HG02885 (cell line): ENCODE measurements at regions not wholly inside any gene's neighbourhood (a gene's known extent, or its start where the extent isn't known, plus 50 kb on each side); places are given as distances from the start of the nearest gene placed in this dataset.
"Not testable (repeated sequence)": the region's sequence is repeated elsewhere in the genome, so short reads cannot be mapped to it uniquely, and the experiment has no call there.

Source experiments
- ATAC-seq: cut with Tn5 transposase; IDR thresholded peaks from one replicate; pipeline ENCODE4 v1.9.1; 2021; ENCODE audit warnings: mild to moderate bottlenecking; ENCODE audit not compliant: unreplicated experiment, poor library complexity

DNA sequence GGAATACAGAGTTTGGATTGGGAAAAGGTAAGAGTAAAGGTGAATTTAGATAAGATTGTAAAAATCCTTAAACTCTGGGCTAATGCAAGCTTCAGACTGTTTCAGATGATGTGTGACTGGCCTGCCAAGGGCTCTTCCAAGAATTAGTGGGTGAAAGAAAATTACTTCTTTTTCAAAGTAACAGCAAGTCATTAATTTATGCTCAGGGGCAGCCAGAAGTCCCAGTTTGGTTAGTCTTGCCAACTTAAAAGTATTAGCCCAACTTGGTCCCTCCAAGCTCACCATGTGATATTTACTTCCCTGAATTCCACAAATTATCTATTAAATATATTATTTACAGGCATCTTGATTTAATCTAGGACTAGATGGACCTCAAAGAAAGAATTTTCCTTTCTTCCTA lies 947.8 kb downstream of the NR2F1-AS1 start:
- ATAC-seq, result no peak

- not testable (repeated sequence) for ATAC-seq
Observed at GRCh38 chr5:92631237-92631701, 949.8 kb downstream of the NR2F1-AS1 start.

DNA sequence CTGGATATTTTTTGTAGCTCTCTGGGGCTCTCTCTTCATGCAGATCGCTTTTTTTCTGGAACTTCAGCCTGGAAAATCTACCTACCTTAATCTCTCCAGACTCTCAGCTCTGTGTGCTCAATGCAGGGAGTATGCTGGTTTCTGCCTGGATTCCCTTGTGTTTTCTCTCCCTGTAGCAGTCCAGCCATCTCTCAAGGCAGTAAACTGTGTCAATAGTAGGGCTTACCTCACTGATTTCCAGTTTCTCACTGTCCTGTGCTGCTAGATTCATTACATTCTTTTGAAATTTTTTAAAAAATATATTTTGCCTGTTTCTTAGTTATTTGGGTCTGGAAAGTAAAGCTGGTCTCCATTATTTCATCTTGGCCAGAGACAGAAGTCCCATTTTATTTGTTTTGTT lies 951.4 kb downstream of the NR2F1-AS1 start:
- ATAC-seq, result no peak

GRCh38 chr5:92629000-92629399 lies 952.0 kb downstream of the NR2F1-AS1 start:
- ATAC-seq, result no peak

- no peak for ATAC-seq
Observed at GRCh38 chr5:92627186-92627585, 953.8 kb downstream of the NR2F1-AS1 start.

DNA sequence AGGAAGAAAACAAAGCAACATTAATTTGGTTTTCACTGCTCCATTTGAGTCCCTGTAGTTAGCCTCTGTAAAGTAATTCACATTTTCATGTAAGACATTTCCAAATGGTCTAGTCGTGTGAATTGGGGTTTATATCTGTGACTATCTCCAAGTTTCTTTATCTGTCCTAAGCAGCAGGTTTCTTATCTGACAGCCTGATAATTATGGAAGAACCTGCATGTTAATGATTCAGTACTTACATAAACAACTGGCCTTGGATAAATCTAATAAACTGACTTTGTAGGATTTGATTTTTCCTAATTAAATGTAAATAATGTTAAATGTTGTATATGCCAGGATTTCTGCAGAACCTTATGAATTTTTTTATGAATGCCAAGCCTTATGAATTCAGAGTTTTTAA lies 964.9 kb downstream of the NR2F1-AS1 start:
- no peak for ATAC-seq

DNA sequence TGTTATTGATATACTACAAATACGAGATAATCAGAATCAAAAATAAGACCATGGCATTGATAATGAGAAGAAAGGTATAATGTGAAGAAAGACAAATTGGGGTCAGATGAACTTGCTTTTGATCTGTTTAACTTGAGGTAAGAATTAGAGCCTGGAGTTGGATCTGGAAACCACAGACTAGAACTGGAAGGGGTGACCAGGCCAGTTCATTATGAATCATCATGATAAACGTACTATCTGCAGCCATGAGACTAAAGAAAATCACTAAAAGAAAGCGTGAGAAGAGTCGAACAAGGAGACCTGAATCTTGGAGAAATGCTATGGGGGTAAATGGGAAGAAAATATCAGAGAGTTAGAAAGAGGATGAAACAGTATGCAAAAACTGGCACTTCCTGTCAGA lies 967.5 kb downstream of the NR2F1-AS1 start:
- ATAC-seq, result no peak

DNA sequence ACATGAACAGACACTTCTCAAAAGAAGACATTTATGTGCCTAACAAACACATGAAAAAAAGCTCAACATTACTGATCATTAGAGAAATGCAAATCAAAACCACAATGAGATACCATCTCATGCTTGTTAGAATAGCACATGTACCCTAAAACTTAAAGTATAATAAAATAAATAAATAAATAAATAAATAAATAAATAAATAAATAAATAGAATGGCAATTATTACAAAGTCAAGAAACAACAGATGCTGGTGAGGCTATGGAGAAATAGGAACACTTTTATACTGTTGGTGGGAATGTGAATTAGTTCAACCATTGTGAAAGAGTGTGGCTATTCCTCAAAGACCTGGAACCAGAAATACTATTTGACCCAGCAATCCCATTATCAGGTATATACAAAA lies 970.6 kb downstream of the NR2F1-AS1 start:
- not testable (repeated sequence) for ATAC-seq

DNA sequence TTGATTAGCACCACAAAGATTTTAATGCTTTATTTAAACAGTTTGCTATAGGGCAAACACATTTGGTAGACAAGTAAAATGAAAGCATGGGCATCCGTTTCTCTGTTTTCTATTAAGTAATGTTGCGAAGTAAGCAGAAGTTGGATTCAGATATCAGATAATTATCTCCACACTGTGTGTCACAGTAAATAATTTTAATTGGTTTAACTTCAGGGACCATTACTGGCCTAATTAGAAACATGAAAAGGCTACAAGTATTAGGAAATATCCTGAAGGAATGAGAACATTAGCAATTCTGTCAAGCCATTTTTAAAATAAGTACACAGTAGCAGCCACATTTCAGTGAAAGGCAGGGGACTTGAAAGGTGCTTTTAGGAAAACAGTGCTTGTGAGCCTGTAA lies 975.4 kb downstream of the NR2F1-AS1 start:
- ATAC-seq, result no peak

GRCh38 chr5:92599217-92599810 lies 981.7 kb downstream of the NR2F1-AS1 start:
- no peak for ATAC-seq

- ATAC-seq, result no peak
Observed at GRCh38 chr5:92594031-92594430, 987.0 kb downstream of the NR2F1-AS1 start.

GRCh38 chr5:92588876-92589275 lies 992.1 kb downstream of the NR2F1-AS1 start:
- ATAC-seq, result no peak

DNA sequence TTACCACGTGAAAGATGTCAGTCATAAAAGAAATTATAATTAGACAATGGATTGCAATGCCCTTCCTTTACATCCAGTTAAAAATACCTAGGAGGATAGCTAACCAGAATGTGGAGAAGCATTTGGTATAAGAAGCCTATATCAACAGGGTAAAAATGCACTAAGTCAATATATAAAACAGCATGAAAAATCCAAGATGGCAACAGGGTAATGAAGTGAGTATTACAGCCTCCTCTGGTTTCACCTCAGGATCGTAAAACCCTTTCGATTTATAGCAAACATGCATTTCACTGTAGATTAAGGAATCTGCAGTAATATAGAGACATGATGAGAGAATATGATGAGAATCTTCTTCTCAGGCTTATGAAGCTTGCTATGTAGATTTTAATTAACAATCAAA lies 999.3 kb downstream of the NR2F1-AS1 start:
- ATAC-seq, result no peak

DNA sequence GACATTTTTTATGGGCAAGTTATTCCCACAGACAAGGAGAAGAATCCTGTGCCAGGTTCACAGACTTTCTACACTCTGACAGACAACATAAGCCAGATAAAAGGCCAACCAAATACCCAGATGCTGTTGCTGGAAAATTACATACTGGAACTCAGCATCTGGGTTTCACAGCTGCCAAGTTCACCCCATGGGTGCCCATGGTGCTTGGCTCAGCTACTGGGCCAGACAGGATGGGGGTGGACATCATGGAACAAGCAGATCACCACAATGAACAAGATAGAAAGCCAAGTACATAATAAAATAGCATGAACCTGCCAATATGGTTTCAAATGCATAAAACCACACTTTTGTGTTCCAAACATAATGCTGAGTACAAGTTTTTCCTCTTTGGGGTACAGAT lies 999.8 kb downstream of the NR2F1-AS1 start:
- no peak for ATAC-seq

- ATAC-seq, result no peak
Observed at GRCh38 chr5:92580814-92581213, 1000.2 kb downstream of the NR2F1-AS1 start.

GRCh38 chr5:92574023-92574422 lies 1007.0 kb downstream of the NR2F1-AS1 start:
- no peak for ATAC-seq

DNA sequence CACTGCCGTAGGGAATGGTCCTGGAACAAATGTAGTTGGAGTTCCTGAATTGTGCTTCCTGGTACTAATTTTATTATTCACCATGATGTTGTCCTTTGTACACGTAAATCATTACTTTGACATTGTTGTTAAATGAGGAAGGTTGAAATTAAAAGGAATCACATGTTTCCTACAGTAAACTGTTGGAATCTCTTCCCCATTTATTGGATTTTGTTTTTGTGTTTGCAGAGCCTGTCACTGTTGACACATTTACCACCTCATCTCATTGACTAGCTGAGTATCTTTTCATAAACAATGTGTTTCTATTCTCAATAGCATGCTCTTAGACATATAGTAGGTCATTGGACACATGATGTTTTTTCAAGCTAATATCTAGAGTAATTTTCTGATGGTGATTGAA lies 1012.5 kb downstream of the NR2F1-AS1 start:
- no peak for ATAC-seq

DNA sequence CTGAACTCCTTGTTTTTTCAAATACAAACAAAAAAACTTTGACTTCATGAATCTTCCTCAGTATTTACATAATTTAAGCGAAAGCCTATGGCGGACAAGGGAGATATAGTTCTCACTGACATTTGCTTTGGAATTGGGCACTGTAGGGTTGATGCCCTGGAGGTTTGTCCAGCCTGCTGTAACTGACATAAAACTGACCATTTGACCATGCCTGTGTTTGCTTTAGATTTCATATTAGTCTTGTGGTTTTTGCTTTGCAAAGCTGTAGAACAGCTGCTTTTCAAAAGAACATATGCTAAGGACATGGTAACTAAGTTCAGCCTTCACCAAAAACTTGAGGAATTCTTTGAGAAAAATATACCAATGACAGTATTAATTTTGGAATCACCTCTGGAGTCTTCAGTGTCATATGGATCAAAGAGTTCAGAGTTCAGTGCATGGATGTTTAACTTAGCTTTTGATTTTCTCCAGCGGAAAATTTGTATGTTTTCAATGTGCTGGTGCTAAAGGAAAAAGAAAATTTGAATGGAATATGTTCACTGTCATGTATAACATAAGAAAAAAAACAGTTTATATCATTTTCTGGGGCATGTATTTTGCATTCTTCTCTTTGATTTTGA lies 1013.1 kb downstream of the NR2F1-AS1 start:
- no peak for ATAC-seq

GRCh38 chr5:92566113-92566786 lies 1014.8 kb downstream of the NR2F1-AS1 start:
- ATAC-seq, result no peak

GRCh38 chr5:92565673-92566072 lies 1015.3 kb downstream of the NR2F1-AS1 start:
- no peak for ATAC-seq

GRCh38 chr5:92562065-92562464 lies 1019.0 kb downstream of the NR2F1-AS1 start:
- no peak for ATAC-seq
